NCI-H1105 (cell line): ENCODE measurements at regions not wholly inside any gene's neighbourhood (a gene's known extent, or its start where the extent isn't known, plus 50 kb on each side); places are given as distances from the start of the nearest gene placed in this dataset.

Experiments used
- DNase-seq: peaks from one replicate; lab custom pipeline; 2025; lab: John Stamatoyannopoulos, UW

DNA sequence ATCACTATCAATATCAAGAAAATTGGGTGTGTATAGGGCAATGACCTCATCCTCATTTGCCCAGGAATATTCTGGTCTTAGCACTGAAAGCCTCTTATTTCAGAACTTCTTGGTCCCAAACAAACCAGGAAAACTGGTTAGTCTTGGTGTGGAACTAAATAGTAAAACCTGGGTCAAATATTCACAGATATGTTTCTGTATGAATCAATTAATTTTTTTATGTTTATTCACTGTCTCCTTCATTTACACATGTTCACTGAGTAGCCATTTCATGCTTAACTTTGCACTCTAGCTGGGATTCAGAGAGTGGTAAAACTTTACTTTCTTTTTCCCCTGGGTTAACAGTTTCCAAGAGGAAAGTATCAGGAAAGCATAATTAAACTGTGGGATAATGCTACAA, 113.7 kb upstream of the PAPPA start:
- no peak for DNase-seq

DNA sequence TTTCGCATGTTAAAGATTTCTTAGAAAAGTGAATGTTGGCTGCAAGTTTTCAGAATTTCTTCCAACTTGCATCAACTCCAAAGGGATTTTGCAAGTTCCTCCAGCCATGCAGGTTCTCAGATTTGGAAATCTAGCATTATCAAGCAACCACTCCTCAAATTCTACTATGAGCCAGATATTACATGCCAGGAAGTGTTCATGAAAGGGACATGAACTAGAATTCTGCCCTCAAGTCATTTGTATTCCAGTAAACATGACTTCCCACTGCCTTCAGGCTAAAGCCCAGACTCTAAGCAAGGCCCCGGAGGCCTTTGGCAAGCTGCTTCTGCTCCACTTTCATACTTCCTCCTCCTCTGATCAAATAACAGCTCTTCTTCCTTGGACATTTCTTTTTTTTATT, 111.3 kb upstream of the PAPPA start:
- DNase-seq, result no peak

DNA sequence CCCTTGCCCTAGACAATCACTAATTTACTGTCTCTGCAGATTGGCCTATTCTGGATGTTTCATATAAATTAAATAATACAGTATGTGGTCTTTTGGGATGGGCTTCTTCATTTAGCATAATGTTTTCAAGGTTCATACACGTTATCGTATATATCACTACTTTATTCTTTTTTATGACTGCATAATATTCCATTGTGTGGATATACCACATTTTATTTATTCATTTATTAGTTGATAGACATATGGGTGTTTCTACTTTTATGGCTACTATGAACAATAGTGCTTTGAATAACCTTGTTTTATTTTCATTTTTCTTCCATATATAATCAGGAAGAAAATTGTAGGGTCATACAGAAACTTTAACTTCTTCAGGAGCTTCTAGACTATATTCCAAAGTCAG, 108.5 kb upstream of the PAPPA start:
- DNase-seq, result no peak

DNA sequence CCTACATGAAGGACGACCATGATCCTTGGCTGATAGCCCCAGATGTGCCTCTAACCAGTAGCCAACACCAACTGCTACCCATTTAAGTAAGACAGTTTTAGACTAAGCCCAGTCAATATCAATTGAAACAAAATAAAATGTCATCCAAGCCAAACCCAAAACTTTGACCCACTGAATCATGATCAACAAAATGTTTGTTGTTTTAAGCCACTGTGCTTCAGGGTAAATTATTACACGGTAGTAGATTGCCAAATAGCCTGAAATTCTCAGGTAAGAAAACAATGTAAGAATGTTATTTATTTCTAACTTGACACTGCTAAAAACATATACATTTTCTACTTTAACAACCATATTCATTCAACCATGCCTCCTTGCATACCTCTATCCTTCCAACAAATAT, 105.5 kb upstream of the PAPPA start:
- no peak for DNase-seq

DNA sequence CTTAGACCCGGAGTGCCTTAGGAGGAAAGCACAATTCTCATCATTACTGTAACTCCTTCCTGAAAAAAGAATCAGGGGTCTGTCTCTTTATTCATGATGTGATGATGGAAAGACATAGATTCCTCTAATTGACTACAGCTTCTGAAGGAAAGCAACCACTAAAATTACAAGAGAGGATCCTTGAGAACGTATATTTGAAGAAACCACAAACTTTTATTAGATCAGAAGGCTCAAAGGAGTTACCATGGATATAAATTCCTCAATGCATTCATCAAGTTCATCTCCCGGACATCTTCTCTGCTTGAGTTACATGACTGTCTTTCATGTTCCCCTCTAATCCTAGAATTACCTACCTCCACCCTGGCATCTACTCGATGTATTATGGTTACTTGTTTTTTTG, 104.1 kb upstream of the PAPPA start:
- no peak for DNase-seq

DNA sequence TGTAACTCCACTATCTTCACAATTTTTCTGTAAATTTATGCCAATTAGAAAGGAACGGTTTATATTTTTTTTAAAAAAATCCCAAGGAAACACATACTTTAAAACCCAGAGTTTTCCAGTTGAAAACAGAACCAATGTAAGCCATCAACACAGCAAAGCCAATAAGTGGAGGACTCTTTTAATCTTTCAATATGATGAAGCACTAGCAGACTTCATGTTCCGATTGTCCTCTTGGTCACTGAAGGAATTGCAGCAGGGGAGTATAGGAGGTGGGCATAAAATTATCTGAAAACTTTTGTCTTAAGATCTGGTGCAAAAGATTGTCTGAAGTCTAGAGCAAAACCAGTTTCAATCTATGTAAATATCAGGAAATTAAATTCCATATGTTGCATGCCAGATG, 102.1 kb upstream of the PAPPA start:
- no peak for DNase-seq

DNA sequence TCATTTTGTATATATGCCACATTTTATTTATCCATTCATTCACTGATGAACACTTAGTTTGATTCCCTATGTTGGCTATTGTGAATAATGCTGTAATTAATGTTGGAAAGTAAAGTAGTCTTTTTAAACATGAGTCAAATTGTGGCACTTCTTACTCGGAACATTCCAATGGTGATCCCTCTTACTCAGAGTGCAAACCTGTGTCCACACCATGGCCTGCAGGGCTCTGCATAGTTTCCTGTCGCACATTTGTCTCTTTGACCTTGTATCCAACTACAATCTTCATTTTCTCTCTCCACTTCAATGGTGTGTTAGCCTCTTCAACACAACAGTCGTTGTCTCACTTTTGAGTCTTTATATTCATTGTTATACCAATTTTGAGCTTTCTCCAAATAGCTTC, 98.1 kb upstream of the PAPPA start:
- DNase-seq, result no peak

DNA sequence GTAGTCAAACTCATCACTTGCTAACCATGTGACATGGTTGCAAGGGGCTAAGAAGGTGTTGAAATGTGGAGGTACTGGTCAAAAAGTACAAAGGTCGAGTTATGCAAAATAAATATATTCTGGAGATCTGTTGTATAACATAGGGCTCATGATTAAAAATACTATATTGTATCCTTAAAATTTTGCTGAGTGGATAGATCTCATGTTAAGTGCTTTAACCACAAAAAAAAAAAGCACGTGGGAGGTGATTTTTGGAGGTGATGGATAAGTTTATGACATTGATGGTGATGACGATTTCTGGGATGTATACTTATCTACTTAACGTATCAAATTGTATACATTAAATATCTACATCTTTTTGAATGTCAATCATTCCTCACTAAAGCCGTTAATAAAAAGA, 96.2 kb upstream of the PAPPA start:
- no peak for DNase-seq

DNA sequence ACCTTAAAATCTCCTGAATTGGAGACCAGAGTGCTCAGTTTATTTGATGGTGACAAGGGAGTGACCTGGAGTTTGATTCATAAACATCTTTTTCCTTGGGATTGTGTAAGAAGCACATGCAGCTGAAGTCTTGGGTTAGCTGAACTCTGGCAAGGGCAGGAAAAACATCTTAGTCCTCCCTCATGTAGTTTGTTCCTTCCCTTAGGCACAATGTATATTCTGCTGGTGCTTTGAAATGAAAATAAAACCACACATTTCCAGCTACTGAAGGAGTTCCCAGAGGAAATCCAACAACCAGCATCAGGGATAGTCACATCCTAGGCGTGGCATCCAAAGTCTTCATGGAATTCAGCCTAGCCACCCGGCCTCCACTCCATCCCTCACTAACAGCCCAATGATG, 95.2 kb upstream of the PAPPA start:
- DNase-seq, result no peak

DNA sequence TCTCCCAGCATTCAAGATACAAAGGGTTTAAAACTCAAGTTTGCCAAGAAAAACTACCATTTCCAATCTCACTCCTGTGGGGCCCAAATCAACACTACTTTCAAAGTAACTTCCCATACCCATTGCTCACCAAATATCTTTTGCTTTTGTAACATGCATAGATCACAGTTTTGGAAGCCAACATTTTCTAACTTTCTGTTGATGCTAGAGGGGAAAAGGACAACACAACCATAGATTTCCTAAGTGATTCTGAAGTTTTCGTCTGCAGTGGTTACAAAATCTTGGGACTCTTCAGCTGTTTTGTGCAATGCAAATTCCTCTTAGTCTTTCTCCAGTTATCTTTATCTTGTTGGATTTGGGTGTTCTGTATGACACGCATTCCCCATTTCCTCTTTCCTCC, 94.1 kb upstream of the PAPPA start:
- no peak for DNase-seq

DNA sequence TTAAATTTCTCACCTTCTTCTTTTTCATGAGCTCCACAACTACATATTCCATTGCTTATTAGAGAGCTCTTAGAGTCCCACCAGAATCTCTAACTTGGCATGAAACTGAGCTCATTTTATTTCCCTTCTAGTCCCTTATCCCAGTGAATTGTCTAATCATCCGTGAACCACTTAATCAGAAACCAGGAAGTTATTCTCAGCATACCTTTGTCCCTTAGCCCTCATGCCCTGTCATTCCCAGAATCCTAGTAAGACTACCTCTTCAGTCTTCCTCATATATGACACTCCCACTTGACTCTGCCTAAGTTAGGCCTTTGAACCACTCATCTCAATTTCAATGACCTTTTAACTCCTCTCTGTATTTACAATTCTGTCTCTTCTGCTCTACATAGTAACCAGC, 93.0 kb upstream of the PAPPA start:
- DNase-seq, result no peak

DNA sequence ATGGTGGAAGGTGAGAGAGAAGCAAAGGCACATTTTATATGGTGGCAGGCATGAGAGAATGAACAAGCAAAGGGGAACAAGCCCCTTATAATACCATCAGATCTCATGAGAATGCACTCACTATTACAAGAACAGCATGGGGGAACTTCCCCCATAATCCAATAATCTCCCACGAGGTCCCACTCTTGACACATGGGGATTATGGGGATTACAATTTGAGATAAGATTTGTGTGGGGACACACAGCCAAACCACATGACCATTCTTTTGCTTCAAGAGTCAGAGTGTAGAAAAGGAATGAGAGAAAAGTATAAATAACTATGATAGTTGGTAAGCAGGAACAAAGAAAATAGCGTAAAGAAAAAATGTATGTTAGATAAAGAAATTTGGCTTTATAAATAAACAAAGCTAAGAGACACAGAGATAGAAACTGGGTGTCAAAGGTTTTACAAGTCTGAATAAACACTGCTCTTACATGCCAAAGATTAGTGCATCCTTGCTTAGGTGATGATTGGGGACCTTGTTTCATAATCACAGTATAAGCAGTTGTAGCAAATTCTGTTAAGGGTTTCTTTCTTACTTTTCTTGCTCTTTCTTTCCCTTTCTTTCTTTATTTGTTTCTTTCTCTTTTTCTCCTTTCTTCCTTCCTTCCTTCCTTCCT, 91.9 kb upstream of the PAPPA start:
- no peak for DNase-seq

DNA sequence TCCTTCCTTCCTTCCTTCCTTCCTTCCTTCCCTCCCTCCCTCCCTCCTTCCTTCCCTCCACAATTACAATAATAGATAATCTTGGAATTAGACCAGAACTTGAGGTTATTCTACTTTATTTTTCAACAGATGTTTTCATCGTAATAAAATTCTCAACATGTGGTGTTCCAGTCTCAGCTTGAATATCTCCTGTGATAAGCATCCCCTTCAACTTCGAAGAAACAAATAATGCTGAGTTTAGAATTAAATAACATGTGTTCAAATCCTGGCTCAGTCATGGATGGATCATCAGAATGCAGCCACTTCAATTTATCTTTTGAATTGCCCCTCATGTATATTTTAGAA, 91.4 kb upstream of the PAPPA start:
- DNase-seq, result no peak

DNA sequence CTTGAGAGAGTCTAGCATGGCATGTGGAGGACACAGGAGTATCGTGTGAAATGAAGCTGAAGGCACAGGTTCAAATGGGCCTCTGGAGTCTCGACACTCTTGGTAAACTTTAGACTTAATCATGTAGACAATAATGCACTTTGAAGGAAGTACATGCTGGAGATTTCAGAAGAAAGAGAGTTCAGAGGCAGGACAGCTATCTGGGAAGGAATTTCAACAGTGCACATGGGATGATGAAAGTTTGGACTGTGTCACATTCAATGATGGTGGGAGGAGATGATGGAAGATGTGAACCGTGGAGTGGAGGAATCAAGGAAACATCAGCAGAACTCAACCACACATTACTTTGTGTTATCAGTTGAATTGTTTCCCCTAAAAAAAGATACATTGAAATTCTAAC, 88.6 kb upstream of the PAPPA start:
- DNase-seq, result no peak

DNA sequence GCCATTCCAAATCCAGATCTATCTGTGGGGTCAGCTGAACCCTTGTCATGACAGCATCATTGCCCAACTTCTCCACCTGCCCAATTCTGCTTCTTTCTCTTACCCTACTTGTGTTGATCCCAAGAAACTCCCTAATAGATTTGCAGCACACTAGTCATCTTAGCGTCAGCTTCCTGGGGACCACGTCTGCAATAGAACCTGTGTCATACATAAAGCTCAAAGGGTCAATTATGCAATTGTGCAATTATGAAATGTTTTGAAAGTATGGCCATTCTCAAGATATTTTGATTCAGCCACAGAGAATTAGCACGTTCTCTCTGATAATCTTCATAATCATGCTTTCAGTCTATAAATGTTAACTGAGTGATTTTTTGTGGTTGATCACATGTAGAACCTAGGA, 87.4 kb upstream of the PAPPA start:
- DNase-seq, result no peak

DNA sequence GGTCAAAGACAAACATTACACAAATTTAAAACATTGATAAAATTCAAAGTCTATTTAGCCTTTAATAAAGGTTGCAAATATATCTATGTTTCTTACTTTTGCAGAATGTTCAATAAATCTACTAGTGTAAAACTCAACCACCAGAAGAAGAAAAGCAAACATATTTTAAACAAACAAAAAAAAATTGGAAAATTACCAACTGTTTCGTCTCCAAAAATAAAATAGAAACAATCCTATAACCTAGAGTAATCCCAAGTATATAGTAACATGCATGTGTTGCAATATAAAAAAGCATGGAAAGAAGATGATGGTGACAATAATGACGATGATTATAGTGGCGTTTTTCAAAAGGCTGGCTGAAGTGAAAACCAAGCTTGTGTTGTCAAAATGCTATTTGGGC, 86.0 kb upstream of the PAPPA start:
- DNase-seq, result no peak

DNA sequence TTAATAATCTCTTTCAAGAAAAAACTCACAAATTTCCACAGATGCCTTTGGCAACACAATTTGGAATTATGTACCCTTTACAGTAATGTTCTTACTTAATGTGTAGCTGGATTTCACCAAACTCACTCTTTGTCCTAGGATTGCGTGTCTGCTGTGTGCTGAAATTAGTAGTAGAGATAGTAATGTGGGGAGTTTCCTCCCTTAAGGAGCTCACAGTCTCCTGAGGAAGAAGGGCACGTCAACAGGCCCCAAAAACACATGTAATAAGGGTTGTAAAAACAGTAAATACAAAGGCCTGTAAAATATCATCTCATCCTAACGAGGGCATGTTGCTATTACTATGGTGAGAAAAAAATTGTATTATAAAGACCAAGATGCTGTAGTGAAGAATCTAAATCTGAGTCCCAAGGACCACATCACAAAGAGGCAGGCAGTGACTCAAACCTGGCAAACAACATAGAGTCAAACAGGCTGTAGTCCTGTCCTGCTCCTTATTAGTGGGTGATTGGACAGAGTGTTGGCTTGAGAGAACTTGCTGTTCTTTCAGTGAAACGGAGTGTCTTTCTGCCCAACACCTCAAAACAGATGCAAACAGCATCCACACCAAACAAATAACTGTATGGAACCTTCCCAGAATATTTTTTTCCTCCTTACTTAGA, 83.2 kb upstream of the PAPPA start:
- DNase-seq, result no peak

DNA sequence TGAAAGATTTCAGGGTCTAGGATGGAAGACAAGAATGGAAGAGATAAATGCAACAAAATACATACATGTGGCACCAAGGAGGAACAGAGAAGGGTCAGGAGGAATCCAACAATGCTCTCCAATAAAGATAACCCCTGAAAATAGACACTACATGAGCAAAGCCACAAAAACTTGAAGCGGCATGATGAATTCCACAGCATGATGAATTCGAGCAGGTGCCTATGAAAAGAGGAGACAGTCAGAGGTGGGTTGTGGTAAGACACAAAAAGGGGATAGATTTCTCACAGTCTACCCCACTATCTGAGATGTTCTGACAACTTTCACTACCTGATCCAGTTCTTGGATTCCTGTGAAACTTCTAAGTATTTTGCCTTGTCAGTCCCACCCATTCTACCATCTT, 81.5 kb upstream of the PAPPA start:
- DNase-seq, result no peak

DNA sequence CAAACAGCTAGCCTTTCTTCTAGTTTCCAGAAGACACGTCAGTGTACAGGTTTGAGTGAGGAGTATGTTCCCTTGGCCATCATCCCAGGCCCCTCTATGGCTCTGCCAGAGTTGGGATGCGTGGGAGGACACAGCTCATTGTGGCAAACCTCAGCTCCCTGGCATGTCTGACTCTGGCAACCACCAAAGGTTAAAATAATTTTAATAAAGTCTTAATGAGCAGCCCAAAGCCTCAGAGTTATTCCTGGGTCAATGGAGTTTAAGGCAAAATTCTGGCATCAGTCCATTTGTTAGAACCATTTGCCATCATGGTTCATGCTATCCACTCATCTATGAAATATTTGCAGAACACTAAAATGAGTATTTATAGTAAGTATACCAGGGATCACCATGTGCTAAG, 79.8 kb upstream of the PAPPA start:
- DNase-seq, result no peak

DNA sequence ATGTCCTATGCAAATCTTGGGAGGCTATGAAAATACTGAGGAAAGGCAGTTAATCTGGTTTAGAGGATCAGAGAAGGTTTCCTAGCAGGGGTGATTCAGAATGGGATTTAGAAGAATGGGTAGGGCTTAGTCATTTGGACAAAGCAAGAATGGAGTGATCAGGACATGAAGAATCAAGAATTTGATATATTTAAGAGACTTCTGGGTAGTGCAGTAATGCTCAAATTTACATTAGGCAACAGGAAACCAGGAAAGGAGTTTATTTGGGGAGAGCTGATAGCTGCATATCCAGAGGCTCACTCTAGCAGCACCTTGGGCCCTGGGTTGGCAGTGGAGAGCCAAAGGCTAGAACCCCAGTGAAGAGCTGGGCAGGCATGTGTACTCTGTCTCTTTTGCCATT, 78.9 kb upstream of the PAPPA start:
- DNase-seq, result no peak

DNA sequence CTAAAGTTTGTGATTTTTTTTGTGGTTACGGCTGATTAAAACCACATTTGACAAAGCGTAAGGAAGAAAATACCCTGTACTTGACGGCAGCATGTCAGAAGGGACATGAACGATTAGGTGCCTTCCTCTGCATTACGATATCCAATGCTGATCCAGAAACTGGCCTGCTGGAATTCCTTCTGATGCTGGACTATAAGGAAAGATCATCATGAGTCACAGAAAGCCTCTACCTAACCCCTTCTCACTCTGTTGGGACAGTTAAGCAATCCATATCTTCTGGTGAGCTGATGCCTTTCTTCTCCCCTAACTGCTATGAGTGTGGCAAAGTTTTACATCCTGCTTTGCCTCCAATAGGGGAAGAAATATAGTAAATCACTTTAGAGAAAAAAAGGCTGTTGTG, 78.4 kb upstream of the PAPPA start:
- DNase-seq, result no peak

DNA sequence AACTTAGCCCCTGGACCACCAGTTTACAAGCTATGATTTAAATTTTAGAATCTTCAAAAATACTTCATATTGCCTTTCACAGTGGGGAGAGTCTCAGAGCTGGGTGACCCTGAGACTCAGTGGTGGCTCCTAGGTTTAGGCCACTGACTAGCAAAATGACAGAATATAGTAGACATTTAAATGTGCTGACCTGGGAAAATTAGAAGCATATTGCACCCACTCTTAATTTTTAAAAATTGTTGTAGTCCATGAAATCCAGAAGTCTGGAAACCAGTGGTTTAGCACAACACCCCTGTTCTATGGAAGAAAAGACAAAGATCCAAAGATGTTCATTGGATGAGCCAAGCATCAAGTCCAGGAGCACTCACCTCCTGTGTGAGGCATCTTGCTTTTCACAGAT, 75.0 kb upstream of the PAPPA start:
- no peak for DNase-seq

DNA sequence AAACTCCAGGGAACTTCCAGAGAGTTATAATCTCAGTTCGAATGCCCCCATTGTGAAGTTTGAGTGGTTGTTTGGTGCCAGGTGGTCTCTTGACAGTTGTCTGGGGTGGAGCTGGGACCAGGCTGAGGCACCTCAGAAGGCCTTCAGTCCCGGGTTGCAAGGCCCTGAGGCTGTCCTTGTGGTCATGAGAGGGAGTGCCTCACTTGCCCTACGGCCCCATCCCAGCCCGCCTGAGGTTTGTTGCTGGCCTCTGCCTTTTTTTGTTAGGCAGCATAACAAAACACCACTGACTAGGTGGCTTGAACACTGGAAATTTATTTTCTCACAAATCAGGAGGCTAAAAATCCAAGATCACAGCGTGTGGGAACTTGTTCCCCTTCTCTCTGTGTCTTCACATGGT, 73.0 kb upstream of the PAPPA start:
- DNase-seq, result no peak

DNA sequence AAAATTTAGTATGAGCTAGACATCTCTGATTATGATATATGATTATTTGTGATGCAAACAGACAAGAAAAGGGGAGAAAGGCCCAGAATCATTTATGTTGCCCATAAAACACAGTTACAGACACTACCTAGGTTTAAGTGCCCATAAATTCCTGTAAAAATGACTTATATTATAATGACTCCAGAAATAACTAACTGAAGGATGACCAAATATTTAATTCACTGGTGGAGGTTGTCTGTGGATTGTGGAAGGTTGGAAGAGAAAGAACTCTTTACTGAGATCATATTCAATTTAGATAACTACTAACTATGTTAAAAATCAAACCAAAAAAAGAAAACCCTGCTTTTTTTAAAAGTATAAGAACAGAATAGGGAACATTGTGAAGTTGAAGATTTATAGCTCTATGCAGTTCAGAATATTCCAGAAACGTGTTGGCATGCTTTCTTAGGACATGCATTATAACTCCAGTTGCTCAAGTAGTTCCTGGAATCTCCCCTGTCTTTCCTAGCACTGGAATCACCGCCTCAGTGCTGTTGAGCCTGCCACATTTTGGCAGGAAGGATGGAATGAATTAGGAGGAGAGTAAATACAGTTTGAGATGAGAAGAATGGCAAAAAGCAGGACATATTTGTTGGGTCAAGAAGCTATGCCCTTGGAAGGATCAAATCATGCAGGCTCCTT, 72.0 kb upstream of the PAPPA start:
- DNase-seq, result no peak
